OCI-LY3 (cell line): ENCODE measurements at regions not wholly inside any gene's neighbourhood (a gene's known extent, or its start where the extent isn't known, plus 50 kb on each side); places are given as distances from the start of the nearest gene placed in this dataset.
"Not testable (repeated sequence)": the region's sequence is repeated elsewhere in the genome, so short reads cannot be mapped to it uniquely, and the experiment has no call there.

Experiments
- H2AFZ ChIP-seq: fragments of 200-600, 300-600 bp; shearing (Covaris generic); 2 replicates; pipeline ENCODE4 v1.6.0; 2014; ENCODE audit warnings: antibody characterized with exemption, low read depth, low read length
- H3K27ac ChIP-seq: fragments of 200-600, 300-600 bp; sonication (generic); 2 replicates; pipeline ENCODE4 v1.5.1; 2014; ENCODE audit warnings: mild to moderate bottlenecking, low read length, moderate library complexity, mixed read lengths
- H3K27me3 ChIP-seq: fragments of 200-600, 300-600 bp; sonication (generic); 2 replicates; pipeline ENCODE4 v1.6.1; 2014; ENCODE audit warnings: low read depth, low read length, mixed read lengths
- H3K36me3 ChIP-seq: fragments of 200-600, 300-600 bp; sonication (generic); replicated peaks from 2 replicates; pipeline ENCODE3; 2014; ENCODE audit warnings: low read depth, low read length, mixed read lengths
- H3K4me1 ChIP-seq: fragments of 300-600, 200-600 bp; sonication (generic); 2 replicates; pipeline ENCODE4 v1.6.1; 2014; ENCODE audit warnings: low read length, mixed read lengths
- H3K4me2 ChIP-seq: fragments of 200-600, 300-600 bp; sonication (generic); 2 replicates; pipeline ENCODE4 v1.6.1; 2014; ENCODE audit warnings: low read length, mixed read lengths
- H3K4me3 ChIP-seq: fragments of 300-600, 200-600 bp; sonication (generic); 2 replicates; pipeline ENCODE4 v1.5.1; 2014; ENCODE audit warnings: antibody characterized with exemption, mild to moderate bottlenecking, low read length, moderate library complexity
- H3K79me2 ChIP-seq: fragments of 300-600, 200-600 bp; shearing (Covaris generic); 2 replicates; pipeline ENCODE4 v1.6.1; 2014; ENCODE audit warnings: mild to moderate bottlenecking, low read length, mixed read lengths
- H3K9ac ChIP-seq: fragments of 300-600, 200-600 bp; shearing (Covaris generic); 2 replicates; pipeline ENCODE4 v1.6.0; 2014; ENCODE audit warnings: mild to moderate bottlenecking, low read length, moderate library complexity
- H3K9me3 ChIP-seq: fragments of 200-600, 300-600 bp; shearing (Covaris generic); 2 replicates; pipeline ENCODE4 v1.6.1; 2014; ENCODE audit warnings: low read length, mixed read lengths; ENCODE audit not compliant: insufficient read depth
- H4K20me1 ChIP-seq: fragments of 200-600, 300-600 bp; sonication (generic); 2 replicates; pipeline ENCODE4 v1.6.1; 2016; ENCODE audit warnings: low read length, mixed read lengths; ENCODE audit not compliant: insufficient read depth
- CTCF ChIP-seq: fragments of 200-600, 300-600 bp; sonication (generic); IDR thresholded peaks from 2 replicates; pipeline ENCODE4 v1.5.1; 2014; ENCODE audit warnings: antibody characterized with exemption, low read length, low read depth
- EZH2phosphoT487 ChIP-seq: fragments of 200-600 bp; shearing (Covaris generic); IDR thresholded peaks from 2 replicates; pipeline ENCODE4 v1.6.1; 2018; ENCODE audit warnings: antibody characterized with exemption, mixed run types, low read depth

- Histone ChIP-seq H3K4me2 (no peak overlapping the region), H3K27ac (no peak overlapping the region), H3K4me1 (no peaks in the 10 kb centered on the region), H2AFZ (no peak overlapping the region), H3K27me3 (no peaks in the 10 kb centered on the region), H3K79me2 (no peaks in the 10 kb centered on the region), H3K9me3 (no peaks in the 10 kb centered on the region), H4K20me1 (no peaks in the 10 kb centered on the region), H3K9ac (no peak overlapping the region), H3K36me3 (no peaks in the 10 kb centered on the region), H3K4me3 (no peak overlapping the region)
- TF ChIP-seq CTCF: no peak
- no peak for TF ChIP-seq EZH2phosphoT487
These were observed 73.6 kb upstream of the ELK3 start for GRCh38 chr12:96120359-96121100.

GRCh38 chr12:96121271-96121711 is 72.9 kb upstream of the ELK3 start:
- no peak overlapping the region for H3K9ac ChIP-seq
- no peak overlapping the region for H3K27ac ChIP-seq
- no peaks in the 10 kb centered on the region for H3K27me3 ChIP-seq
- no peaks in the 10 kb centered on the region for H4K20me1 ChIP-seq
- TF ChIP-seq EZH2phosphoT487 (no peak), CTCF (no peak)
- H3K4me2 ChIP-seq: no peak overlapping the region
- no peaks in the 10 kb centered on the region for H3K79me2 ChIP-seq
- H3K9me3 ChIP-seq: no peaks in the 10 kb centered on the region
- H3K4me3 ChIP-seq: no peak overlapping the region
- no peak overlapping the region for H2AFZ ChIP-seq
- no peaks in the 10 kb centered on the region for H3K4me1 ChIP-seq
- H3K36me3 ChIP-seq: no peaks in the 10 kb centered on the region

GRCh38 chr12:96128292-96128691 is 65.9 kb upstream of the ELK3 start:
- not testable (repeated sequence) for H3K4me1 ChIP-seq, H3K9me3 ChIP-seq, H3K36me3 ChIP-seq, H2AFZ ChIP-seq, H3K4me3 ChIP-seq, H3K27ac ChIP-seq, H3K79me2 ChIP-seq, H3K4me2 ChIP-seq, H4K20me1 ChIP-seq, H3K9ac ChIP-seq
- peaks cover 13% of the 10 kb centered on the region for H3K27me3 ChIP-seq

- Histone ChIP-seq H2AFZ (no peak overlapping the region), H3K27ac (no peak overlapping the region), H3K9ac (no peak overlapping the region), H3K4me1 (peaks cover 18% of the 10 kb centered on the region), H3K79me2 (no peaks in the 10 kb centered on the region), H3K36me3 (no peaks in the 10 kb centered on the region), H3K4me2 (no peak overlapping the region), H4K20me1 (no peaks in the 10 kb centered on the region), H3K27me3 (peaks cover 13% of the 10 kb centered on the region), H3K4me3 (no peak overlapping the region), H3K9me3 (no peaks in the 10 kb centered on the region)
- TF ChIP-seq CTCF (no peak), EZH2phosphoT487 (no peak)
These were observed 63.6 kb upstream of the ELK3 start for GRCh38 chr12:96130396-96131059.
